ENCODE measurements at regions not wholly inside any gene's neighbourhood (a gene's known extent, or its start where the extent isn't known, plus 50 kb on each side); places are given as distances from the start of the nearest gene placed in this dataset.

GRCh38 chr14:40096968-40097367 is 664.7 kb upstream of the FBXO33 start:
- no peaks in the 10 kb centered on the region; a peak in 2 of 5 replicates for H3K9me3 Mint-ChIP-seq
- Histone ChIP-seq H3K4ac (ENCODE audit: low read depth, low read length) (no peak overlapping the region), H3K14ac (ENCODE audit: insufficient read depth, low read length) (no peak overlapping the region), H3K23ac (ENCODE audit: insufficient read length, low read depth, low read length) (no peak overlapping the region), H3K27me3 (ENCODE audit: insufficient read depth, low read length) (no peaks in the 10 kb centered on the region), H3K4me2 (ENCODE audit: insufficient read depth, insufficient read length, low read length) (no peak overlapping the region), H2BK5ac (ENCODE audit: insufficient read length, low read length) (no peak overlapping the region), H2BK120ac (ENCODE audit: low read depth, low read length, poor library complexity, severe bottlenecking) (no peak overlapping the region), H3K9ac (ENCODE audit: extremely low read depth, insufficient read length, low read length) (no peak overlapping the region), H2BK20ac (ENCODE audit: low read depth, low read length, poor library complexity, severe bottlenecking) (no peak overlapping the region), H4K91ac (ENCODE audit: insufficient read length, low read depth, low read length) (no peak overlapping the region), H2AFZ (ENCODE audit: low read length) (no peak overlapping the region), H3K79me2 (ENCODE audit: insufficient read depth, low read length) (no peaks in the 10 kb centered on the region), H3K18ac (ENCODE audit: insufficient read length, low read depth, low read length) (no peak overlapping the region), H3K4me1 (ENCODE audit: insufficient read depth, low read length) (no peaks in the 10 kb centered on the region), H3K79me1 (ENCODE audit: insufficient read depth, low read depth, low read length, poor library complexity, severe bottlenecking) (no peaks in the 10 kb centered on the region), H3K23me2 (ENCODE audit: insufficient read length, low read depth, low read length, poor library complexity, severe bottlenecking) (no peaks in the 10 kb centered on the region), H2AK5ac (ENCODE audit: insufficient read length, low read length) (no peak overlapping the region), H3K56ac (ENCODE audit: insufficient read length, low read depth, low read length) (no peak overlapping the region), H3K27ac (ENCODE audit: insufficient read length, low read depth, low read length) (no peak overlapping the region), H2BK12ac (ENCODE audit: insufficient read length, low read depth, low read length) (no peak overlapping the region), H3T11ph (ENCODE audit: low read length) (no peak overlapping the region), H4K8ac (replicated peaks; ENCODE audit: insufficient read length, low read depth, low read length) (no peak overlapping the region), H4K5ac (ENCODE audit: insufficient read length, low read depth, low read length) (no peak overlapping the region), H2BK15ac (ENCODE audit: low read depth, low read length) (no peak overlapping the region), H3K9me3 (ENCODE audit: control insufficient read depth, low read depth, low read length) (no peaks in the 10 kb centered on the region), H4K20me1 (ENCODE audit: control insufficient read depth, insufficient read depth, insufficient read length) (no peaks in the 10 kb centered on the region)
- TF ChIP-seq CTCF (conservative IDR thresholded peaks at IDR 0.05) = no peak
- no peak overlapping the region for H3K27ac Mint-ChIP-seq
- DNase-seq = no peak
- H3K27me3 Mint-ChIP-seq (ENCODE audit: low read depth) = no peaks in the 10 kb centered on the region
- H3K4me1 Mint-ChIP-seq = peaks cover 9 to 10% of the 10 kb centered on the region in 2 experiments
- no peak overlapping the region for H3K4me3 Mint-ChIP-seq
- H3K36me3 Mint-ChIP-seq (ENCODE audit: insufficient read depth in 1 of 3, low read depth in 3 of 3) = no peaks in the 10 kb centered on the region
